OCI-M1 (cell line): ENCODE measurements at regions not wholly inside any gene's neighbourhood (a gene's known extent, or its start where the extent isn't known, plus 50 kb on each side); places are given as distances from the start of the nearest gene placed in this dataset.
A peak's percentile ranks its signal among the peaks of the same experiment; 100 is the strongest.
"Not testable (repeated sequence)": the region's sequence is repeated elsewhere in the genome, so short reads cannot be mapped to it uniquely, and the experiment has no call there.

ENCODE experiments used
- DNase-seq: peaks from one replicate; lab custom pipeline; 2025; lab: John Stamatoyannopoulos, UW

GRCh38 chr1:91207691-91208090 is 185.9 kb upstream of the ZNF644 start:
- DNase-seq = not testable (repeated sequence)

- DNase-seq = not testable (repeated sequence)
These were observed 182.3 kb upstream of the ZNF644 start for GRCh38 chr1:91204150-91204549.

- DNase-seq = no peak
These were observed 179.9 kb upstream of the ZNF644 start for GRCh38 chr1:91201694-91202093.

GRCh38 chr1:91201176-91201575 is 179.3 kb upstream of the ZNF644 start:
- peak; percentile 56 for DNase-seq

GRCh38 chr1:91200675-91201074 is 178.8 kb upstream of the ZNF644 start:
- DNase-seq = peak; percentile 15

GRCh38 chr1:91199988-91200387 is 178.2 kb upstream of the ZNF644 start:
- DNase-seq = no peak

- no peak for DNase-seq
These were observed 169.2 kb upstream of the ZNF644 start for GRCh38 chr1:91190996-91191395.

- DNase-seq = no peak
These were observed 167.3 kb upstream of the ZNF644 start for GRCh38 chr1:91189096-91189495.

GRCh38 chr1:91182807-91183206 is 161.0 kb upstream of the ZNF644 start:
- not testable (repeated sequence) for DNase-seq

- DNase-seq = no peak
These were observed 154.4 kb upstream of the ZNF644 start for GRCh38 chr1:91176250-91176649.

- DNase-seq = no peak
These were observed 152.9 kb upstream of the ZNF644 start for GRCh38 chr1:91174734-91175133.

GRCh38 chr1:91173346-91173890 is 151.6 kb upstream of the ZNF644 start:
- DNase-seq = no peak

GRCh38 chr1:91172541-91172940 is 150.7 kb upstream of the ZNF644 start:
- DNase-seq = no peak

GRCh38 chr1:91171898-91172297 is 150.1 kb upstream of the ZNF644 start:
- no peak for DNase-seq

GRCh38 chr1:91170571-91170970 is 148.7 kb upstream of the ZNF644 start:
- no peak for DNase-seq

- DNase-seq = peak; percentile 71
These were observed 144.4 kb upstream of the ZNF644 start for GRCh38 chr1:91166106-91166712.

- DNase-seq = peak; percentile 84
These were observed 143.3 kb upstream of the ZNF644 start for GRCh38 chr1:91165033-91165654.

GRCh38 chr1:91162613-91163012 is 140.8 kb upstream of the ZNF644 start:
- no peak for DNase-seq

GRCh38 chr1:91161749-91162148 is 139.9 kb upstream of the ZNF644 start:
- DNase-seq = no peak

GRCh38 chr1:91161166-91161565 is 139.3 kb upstream of the ZNF644 start:
- DNase-seq = no peak

- DNase-seq = no peak
These were observed 138.7 kb upstream of the ZNF644 start for GRCh38 chr1:91160363-91161075.

- DNase-seq = no peak
These were observed 131.5 kb upstream of the ZNF644 start for GRCh38 chr1:91153341-91153740.

- no peak for DNase-seq
These were observed 130.5 kb upstream of the ZNF644 start for GRCh38 chr1:91152331-91152730.
